Umbilical cord (tissue), 1 donor: ENCODE measurements at regions not wholly inside any gene's neighbourhood (a gene's known extent, or its start where the extent isn't known, plus 50 kb on each side); places are given as distances from the start of the nearest gene placed in this dataset.

Experiments used
- DNase-seq: peaks from one replicate; pipeline ENCODE4 v3.0.0-alpha.2; 2015; ENCODE audit warnings: low spot score

- peak; percentile 10 for DNase-seq
Observed at GRCh38 chr9:80158131-80158530, 586.4 kb downstream of the TLE4 start.

GRCh38 chr9:80157561-80157983 lies 585.8 kb downstream of the TLE4 start:
- DNase-seq: peak; percentile 42

GRCh38 chr9:80156756-80157472 lies 585.1 kb downstream of the TLE4 start:
- no peak for DNase-seq

- no peak for DNase-seq
Observed at GRCh38 chr9:80156262-80156661, 584.5 kb downstream of the TLE4 start.

- DNase-seq: no peak
Observed at GRCh38 chr9:80147866-80148265, 576.1 kb downstream of the TLE4 start.

DNA sequence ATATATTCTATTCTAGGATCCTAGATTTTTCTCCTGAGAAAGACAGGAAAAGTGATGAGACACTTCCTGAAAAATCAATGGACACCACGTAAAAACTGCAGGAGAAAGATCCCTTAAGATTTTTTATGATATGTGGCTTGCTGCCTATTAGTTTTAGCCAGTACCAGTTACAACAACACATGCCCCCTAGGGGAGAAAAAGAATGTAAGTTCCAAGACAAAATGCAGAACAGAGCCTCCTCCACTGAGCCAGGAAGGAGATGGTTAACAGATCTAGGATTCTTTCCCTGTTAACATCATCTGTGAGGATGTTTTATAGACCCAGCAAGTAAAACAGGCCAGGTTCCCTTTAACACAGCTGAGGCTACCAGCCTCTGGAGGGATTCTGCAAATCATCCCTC lies 574.7 kb downstream of the TLE4 start:
- DNase-seq: peak; percentile 54

DNA sequence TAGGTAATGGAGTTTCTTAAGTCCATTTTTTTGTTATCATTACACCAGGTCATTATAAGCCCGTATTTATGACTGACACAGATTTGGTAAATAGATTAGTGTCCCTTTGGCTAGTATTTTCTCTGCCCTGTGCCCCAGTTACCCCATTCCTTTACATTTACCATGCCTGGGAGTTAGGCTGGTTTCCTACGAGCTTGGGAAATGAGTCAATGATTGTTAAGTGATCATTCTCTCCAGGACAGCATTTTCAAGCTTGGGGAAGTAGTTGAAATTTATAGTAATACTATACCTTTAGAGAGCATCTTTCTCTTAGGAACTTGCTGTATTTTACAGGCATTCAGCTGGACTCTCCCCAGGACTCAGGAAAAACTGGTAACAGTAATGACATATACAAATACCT lies 573.1 kb downstream of the TLE4 start:
- DNase-seq: no peak

GRCh38 chr9:80144406-80144805 lies 572.6 kb downstream of the TLE4 start:
- peak; percentile 35 for DNase-seq

GRCh38 chr9:80143899-80144298 lies 572.1 kb downstream of the TLE4 start:
- no peak for DNase-seq

GRCh38 chr9:80134487-80134886 lies 562.7 kb downstream of the TLE4 start:
- DNase-seq: no peak

GRCh38 chr9:80131627-80132026 lies 559.9 kb downstream of the TLE4 start:
- no peak for DNase-seq

- no peak for DNase-seq
Observed at GRCh38 chr9:80127920-80128319, 556.2 kb downstream of the TLE4 start.

- no peak for DNase-seq
Observed at GRCh38 chr9:80125731-80126264, 554.0 kb downstream of the TLE4 start.

DNA sequence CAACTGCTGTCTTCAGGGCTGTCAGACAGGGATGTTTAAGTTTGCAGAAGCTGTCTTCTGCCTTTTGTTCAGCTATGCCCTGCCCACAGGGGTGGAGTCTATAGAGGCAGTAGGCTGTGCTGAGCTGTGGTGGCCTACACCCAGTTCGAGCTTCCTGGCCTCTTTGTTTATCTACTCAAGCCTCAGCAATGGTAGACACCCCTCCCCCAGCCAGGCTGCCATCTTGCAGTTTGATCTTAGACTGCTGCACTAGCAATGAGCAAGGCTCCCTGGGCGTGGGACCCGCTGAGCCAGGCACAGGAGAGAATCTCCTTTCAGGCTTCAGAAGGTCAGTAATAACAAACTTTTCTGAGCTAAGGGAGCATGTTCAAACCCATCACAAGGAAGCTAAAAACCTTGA lies 545.3 kb downstream of the TLE4 start:
- no peak for DNase-seq

GRCh38 chr9:80114241-80114640 lies 542.5 kb downstream of the TLE4 start:
- no peak for DNase-seq

DNA sequence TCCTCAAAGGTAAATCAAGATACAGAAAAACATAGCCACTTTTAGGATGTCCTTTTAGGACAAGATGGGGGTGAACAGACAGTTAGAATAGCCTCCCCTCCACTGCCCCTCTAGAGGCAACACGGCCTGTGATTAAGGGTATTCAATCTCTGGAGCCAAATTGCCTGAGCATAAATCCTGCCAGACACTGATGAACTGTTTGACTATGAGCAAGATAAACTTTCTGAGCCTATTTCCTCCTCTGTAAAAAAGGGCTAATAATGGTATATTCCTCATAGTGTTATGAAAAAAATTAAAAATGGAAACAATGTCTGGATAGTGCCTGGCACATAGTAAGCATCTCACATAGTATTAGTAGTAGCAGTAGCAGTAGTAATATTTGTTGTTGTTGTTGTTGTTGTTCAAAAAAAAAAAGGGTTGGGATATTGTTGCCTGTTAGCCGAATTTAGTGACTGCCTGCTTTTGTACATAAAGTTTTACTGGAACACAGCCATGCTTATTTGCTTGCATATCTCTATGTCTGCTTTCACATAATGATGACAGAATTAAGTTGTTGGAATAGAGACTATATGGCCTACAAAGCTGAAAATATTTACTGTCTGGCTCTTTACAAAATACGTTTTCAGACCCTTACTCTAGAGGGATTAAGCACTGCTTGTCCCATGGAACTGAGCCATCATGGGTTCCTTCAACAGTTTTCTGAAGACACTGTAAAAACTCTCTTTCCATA lies 536.3 kb downstream of the TLE4 start:
- no peak for DNase-seq

DNA sequence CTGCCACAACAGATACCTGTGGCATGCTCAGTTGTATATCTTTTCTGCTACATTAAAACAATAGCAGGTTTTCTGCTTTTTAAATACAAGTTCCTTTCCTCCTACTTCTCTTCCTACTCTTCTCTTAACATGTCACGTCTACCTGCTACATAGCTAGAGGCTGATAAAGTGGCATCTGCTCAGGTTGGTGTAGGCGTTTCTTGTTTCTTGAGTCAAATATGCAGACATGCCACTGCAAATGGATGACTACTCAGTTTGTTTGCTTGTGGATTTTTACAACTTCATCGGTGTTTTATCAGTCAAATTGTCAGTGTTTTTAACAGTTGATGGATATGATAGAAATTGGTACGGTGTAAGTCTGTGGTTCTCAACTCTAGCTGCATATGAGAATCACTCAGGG lies 525.7 kb downstream of the TLE4 start:
- DNase-seq: peak; percentile 12

DNA sequence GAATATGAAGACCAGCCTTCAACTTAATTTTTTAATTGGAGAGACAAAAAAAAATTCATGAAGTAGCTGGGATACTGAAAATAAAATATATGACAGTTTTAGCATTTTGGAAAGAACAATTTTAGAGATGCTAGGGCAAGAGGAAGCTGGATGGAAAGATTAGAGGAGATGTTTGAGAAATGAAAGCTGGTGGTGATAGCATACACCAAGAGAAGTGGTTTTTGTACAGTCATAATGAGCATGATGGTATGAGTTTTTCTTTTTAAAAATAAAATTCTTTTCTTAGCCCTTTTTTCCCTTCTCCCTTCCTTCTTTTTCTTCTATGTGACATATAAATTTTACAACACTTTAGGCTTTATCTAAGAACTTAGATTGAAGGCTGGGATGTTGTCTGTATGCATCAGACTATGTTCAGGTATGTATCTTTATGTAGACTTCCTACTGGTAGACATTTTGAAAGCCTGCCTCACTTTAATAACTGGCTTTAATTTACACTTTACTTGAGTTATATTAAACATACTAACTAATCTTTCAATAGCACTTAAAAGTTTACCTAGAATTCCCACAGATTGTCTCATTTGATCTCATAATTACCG lies 522.5 kb downstream of the TLE4 start:
- no peak for DNase-seq

GRCh38 chr9:80093695-80094094 lies 521.9 kb downstream of the TLE4 start:
- no peak for DNase-seq

DNA sequence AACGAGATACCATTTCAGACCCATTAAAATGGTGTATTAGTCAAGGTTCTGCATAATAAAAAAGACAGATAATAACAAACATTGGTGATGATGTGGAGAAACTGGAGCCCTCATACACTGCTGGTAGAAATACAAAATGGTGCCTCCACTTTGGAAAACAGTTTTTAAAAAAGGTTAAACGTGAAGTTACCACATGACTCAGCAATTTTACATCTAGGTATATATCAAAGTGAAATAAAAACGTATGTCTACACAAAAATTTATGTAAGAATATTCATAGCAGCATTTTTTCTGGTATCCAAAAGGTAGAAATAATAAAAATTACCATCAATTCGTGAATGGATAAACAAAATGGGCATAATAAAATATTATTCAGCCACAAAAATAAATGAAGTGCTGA lies 519.8 kb downstream of the TLE4 start:
- no peak for DNase-seq

GRCh38 chr9:80090317-80090716 lies 518.6 kb downstream of the TLE4 start:
- no peak for DNase-seq

- DNase-seq: no peak
Observed at GRCh38 chr9:80086822-80087345, 515.1 kb downstream of the TLE4 start.
